MG63 (cell line): ENCODE measurements at regions not wholly inside any gene's neighbourhood (a gene's known extent, or its start where the extent isn't known, plus 50 kb on each side); places are given as distances from the start of the nearest gene placed in this dataset.

ENCODE experiments used
- DNase-seq: peaks from one replicate; pipeline ENCODE4 v3.0.0-alpha.2; 2020
- H3K27me3 ChIP-seq: fragments of 250-450 bp; sonication (Bioruptor Pico); 2 replicates; pipeline ENCODE4 v1.5.1; 2020; ENCODE audit warnings: mild to moderate bottlenecking, moderate library complexity
- H3K36me3 ChIP-seq: fragments of 250-450 bp; sonication (Bioruptor Pico); 2 replicates; pipeline ENCODE4 v1.5.1; 2020; ENCODE audit warnings: mild to moderate bottlenecking, moderate library complexity
- H3K4me3 ChIP-seq: fragments of 250-450 bp; sonication (Bioruptor Pico); 2 replicates; pipeline ENCODE4 v1.5.1; 2020; ENCODE audit warnings: mild to moderate bottlenecking, moderate library complexity
- H3K9me3 ChIP-seq: fragments of 250-450 bp; sonication (Bioruptor Pico); 2 replicates; pipeline ENCODE4 v1.5.1; 2020; ENCODE audit warnings: mild to moderate bottlenecking, moderate library complexity

- no peaks in the 10 kb centered on the region for H3K9me3 ChIP-seq
- no peak for DNase-seq
- H3K4me3 ChIP-seq: no peak overlapping the region
- H3K27me3 ChIP-seq: no peaks in the 10 kb centered on the region
- H3K36me3 ChIP-seq: no peaks in the 10 kb centered on the region
These were observed 1144.9 kb upstream of the C9orf72 start for GRCh38 chr9:28718226-28718625.

DNA sequence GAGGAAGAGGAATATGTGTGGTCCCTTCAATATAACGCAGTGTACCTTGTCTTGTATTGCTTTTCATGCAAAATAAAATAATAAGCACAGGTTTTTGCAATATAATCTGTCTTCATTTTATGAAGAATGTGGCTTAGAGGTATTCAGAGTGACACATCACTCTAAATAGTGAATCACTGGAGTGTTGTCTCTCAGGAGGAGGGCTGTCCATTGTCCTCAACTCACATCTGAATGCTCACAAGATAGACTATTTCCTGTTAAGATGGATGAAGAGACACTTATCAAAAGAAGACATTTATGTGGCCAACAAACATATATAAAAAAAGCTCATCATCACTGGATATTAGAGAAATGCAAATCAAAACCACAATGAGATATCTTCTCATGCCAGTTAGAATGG is 1147.5 kb upstream of the C9orf72 start:
- no peaks in the 10 kb centered on the region for H3K9me3 ChIP-seq
- no peak overlapping the region for H3K4me3 ChIP-seq
- H3K36me3 ChIP-seq: no peaks in the 10 kb centered on the region
- no peak for DNase-seq
- H3K27me3 ChIP-seq: no peaks in the 10 kb centered on the region

DNA sequence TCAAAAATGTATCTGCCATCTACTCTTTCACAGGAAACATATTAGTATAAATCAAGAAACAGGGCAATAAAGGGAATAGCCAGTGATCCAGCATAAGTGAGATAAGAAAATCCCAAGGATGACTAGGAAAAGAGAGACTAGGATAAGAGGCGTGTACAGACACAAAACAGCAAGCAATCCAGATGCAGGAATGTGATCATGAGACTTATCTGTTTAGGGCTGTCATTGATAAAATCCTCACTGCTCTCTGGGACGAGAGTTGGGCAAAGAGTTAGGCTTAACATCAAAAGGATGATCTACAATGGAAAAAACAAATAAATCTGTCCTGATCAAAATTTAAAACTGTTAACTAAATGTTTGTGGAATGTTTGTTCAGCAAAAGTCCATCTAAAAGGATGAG is 1156.8 kb upstream of the C9orf72 start:
- H3K9me3 ChIP-seq: no peaks in the 10 kb centered on the region
- H3K27me3 ChIP-seq: no peaks in the 10 kb centered on the region
- DNase-seq: no peak
- no peak overlapping the region for H3K4me3 ChIP-seq
- H3K36me3 ChIP-seq: no peaks in the 10 kb centered on the region

GRCh38 chr9:28735738-28736342 is 1162.6 kb upstream of the C9orf72 start:
- Histone ChIP-seq H3K4me3 (no peak overlapping the region), H3K27me3 (no peaks in the 10 kb centered on the region), H3K9me3 (no peaks in the 10 kb centered on the region), H3K36me3 (no peaks in the 10 kb centered on the region)
- DNase-seq: no peak

GRCh38 chr9:28741459-28741858 is 1168.2 kb upstream of the C9orf72 start:
- Histone ChIP-seq H3K27me3 (no peaks in the 10 kb centered on the region), H3K4me3 (no peak overlapping the region), H3K9me3 (no peaks in the 10 kb centered on the region), H3K36me3 (no peaks in the 10 kb centered on the region)
- no peak for DNase-seq

DNA sequence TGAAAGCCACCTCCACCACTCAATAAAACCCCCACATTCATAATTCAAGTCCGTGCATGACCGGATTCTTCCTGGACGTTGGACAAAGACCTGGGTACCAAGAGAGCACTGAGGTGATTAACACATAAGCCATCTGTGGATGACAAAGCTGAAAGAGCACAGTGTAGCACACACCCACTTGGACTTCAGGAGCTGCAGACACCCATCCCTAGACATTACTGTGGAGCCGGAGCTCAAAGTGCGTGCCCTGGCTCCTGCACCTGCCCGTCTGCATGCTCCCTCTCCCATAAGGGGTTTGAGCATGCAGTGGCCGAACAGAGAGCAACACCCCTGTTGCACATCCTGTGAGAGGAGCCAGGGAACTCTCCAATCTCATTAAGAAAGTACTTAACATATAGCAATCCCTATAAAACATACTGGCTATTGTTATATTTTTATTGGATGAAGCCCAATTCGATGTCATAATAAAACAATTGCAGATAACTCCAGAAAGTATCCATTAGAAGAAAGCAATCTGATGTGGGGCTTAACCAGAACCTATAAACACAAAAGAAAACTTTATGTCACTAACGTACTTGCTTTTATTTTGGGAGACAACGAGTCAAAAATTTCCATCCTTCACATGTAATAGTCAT is 1174.2 kb upstream of the C9orf72 start:
- Histone ChIP-seq H3K36me3 (no peaks in the 10 kb centered on the region), H3K27me3 (no peaks in the 10 kb centered on the region), H3K9me3 (no peaks in the 10 kb centered on the region), H3K4me3 (no peak overlapping the region)
- DNase-seq: no peak

GRCh38 chr9:28750136-28750535 is 1176.9 kb upstream of the C9orf72 start:
- Histone ChIP-seq H3K4me3 (no peak overlapping the region), H3K36me3 (no peaks in the 10 kb centered on the region), H3K27me3 (no peaks in the 10 kb centered on the region), H3K9me3 (no peaks in the 10 kb centered on the region)
- no peak for DNase-seq

GRCh38 chr9:28758341-28758740 is 1185.1 kb upstream of the C9orf72 start:
- Histone ChIP-seq H3K27me3 (no peaks in the 10 kb centered on the region), H3K36me3 (no peaks in the 10 kb centered on the region), H3K4me3 (no peak overlapping the region), H3K9me3 (no peaks in the 10 kb centered on the region)
- DNase-seq: no peak

GRCh38 chr9:28758971-28759370 is 1185.7 kb upstream of the C9orf72 start:
- Histone ChIP-seq H3K9me3 (no peaks in the 10 kb centered on the region), H3K4me3 (no peak overlapping the region), H3K36me3 (no peaks in the 10 kb centered on the region), H3K27me3 (no peaks in the 10 kb centered on the region)
- DNase-seq: no peak

DNA sequence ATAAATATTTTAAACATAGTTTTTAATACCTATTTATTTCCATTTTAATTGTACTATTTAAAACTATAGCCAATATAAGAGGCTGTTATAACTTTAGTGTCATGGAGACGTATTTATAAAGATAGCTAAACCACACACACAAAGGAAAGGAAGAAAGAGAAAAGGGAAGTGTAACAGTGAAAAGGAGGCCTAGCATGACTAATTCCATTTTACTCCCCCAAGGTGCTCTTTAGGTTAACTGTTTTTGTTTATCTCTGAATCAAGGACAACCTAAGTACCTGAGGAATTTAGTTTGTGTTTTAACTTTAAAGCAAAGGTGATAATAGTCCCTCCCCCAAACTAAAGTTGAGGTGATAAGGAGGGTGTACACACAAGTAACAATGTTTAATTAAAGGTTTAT is 1188.9 kb upstream of the C9orf72 start:
- Histone ChIP-seq H3K9me3 (no peaks in the 10 kb centered on the region), H3K4me3 (no peak overlapping the region), H3K36me3 (no peaks in the 10 kb centered on the region), H3K27me3 (no peaks in the 10 kb centered on the region)
- no peak for DNase-seq

- H3K36me3 ChIP-seq: no peaks in the 10 kb centered on the region
- H3K27me3 ChIP-seq: no peaks in the 10 kb centered on the region
- no peaks in the 10 kb centered on the region for H3K9me3 ChIP-seq
- DNase-seq: no peak
- no peak overlapping the region for H3K4me3 ChIP-seq
These were observed 1191.3 kb upstream of the C9orf72 start for GRCh38 chr9:28764532-28764931.

- DNase-seq: no peak
- Histone ChIP-seq H3K9me3 (no peaks in the 10 kb centered on the region), H3K27me3 (no peaks in the 10 kb centered on the region), H3K4me3 (no peak overlapping the region), H3K36me3 (no peaks in the 10 kb centered on the region)
These were observed 1196.9 kb upstream of the C9orf72 start for GRCh38 chr9:28770226-28770625.

DNA sequence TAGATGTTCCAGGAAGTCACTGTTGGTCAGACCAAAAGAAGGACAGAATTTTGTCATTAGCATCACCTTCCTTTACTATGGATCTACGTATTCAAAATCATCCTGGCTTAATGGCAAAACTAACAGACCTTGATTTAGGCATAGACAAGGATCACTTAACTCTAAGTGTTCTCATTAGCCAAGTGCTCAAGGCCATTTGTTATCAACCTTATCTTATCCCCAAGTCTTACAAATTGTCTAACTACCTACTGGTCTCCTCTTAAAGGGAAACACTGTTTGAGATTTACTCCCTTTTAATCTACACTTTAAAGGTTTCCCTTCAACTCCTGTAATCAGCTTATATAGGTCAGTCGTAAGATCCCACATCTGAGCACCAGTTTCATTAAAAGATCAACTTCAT is 1197.5 kb upstream of the C9orf72 start:
- Histone ChIP-seq H3K4me3 (no peak overlapping the region), H3K9me3 (no peaks in the 10 kb centered on the region), H3K36me3 (no peaks in the 10 kb centered on the region), H3K27me3 (no peaks in the 10 kb centered on the region)
- no peak for DNase-seq

DNA sequence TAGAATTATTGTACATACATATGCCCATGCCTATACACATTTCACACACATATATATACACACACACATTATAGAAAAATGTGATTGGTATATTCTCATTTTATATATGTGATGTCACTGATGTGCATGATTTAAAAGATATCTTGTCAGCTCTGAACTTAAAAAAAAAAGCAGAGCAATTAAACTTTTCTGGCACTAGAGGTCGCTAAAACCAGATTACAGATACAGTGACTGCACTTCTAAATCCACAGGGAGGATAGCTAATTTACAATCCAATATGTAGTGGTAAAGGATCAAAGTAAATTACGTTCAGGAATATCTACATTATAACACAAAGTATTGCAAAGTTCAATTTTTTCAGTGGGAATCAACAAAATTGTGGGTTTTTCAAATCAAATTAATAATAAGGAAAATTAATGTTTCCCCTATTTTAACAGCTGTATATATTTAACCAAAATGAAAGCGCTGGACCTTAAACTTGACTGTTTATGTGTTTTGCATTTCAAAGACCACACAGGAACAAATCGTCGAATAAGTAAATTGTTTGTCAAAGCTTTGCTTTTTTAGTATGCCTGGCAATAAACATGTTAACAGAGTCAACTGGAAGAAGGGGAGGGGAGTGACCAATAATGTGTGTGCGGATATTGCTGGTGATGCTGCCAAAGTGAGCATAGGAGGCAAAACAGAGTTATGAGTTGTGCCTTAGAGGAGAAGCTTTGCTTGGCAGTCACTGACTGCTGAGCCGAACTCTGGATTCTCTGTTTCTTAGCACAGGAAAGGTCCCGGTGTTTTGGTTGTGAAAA is 1201.4 kb upstream of the C9orf72 start:
- no peak overlapping the region for H3K4me3 ChIP-seq
- H3K9me3 ChIP-seq: no peaks in the 10 kb centered on the region
- DNase-seq: no peak
- no peaks in the 10 kb centered on the region for H3K36me3 ChIP-seq
- no peaks in the 10 kb centered on the region for H3K27me3 ChIP-seq

DNA sequence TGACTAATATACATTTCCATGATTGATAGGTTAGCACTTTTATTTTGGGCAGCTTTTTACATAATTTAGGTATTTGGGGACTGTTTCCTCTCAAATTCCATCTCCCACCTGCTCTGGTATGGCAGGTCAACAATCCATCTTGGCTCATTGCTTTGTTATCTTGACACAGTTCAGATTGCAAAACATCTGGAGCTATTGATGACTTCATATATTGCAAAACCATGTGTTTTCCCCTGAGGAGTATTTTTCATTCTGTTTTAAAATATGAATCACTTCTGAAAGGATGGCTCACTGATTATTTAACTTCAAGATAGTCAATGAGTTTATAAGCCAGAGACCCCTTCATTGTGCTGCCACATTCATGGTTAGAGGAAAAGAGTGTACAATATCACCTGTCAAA is 1206.0 kb upstream of the C9orf72 start:
- no peak overlapping the region for H3K4me3 ChIP-seq
- H3K27me3 ChIP-seq: no peaks in the 10 kb centered on the region
- no peaks in the 10 kb centered on the region for H3K9me3 ChIP-seq
- no peak for DNase-seq
- no peaks in the 10 kb centered on the region for H3K36me3 ChIP-seq

- no peak for DNase-seq
- Histone ChIP-seq H3K36me3 (no peaks in the 10 kb centered on the region), H3K27me3 (no peaks in the 10 kb centered on the region), H3K9me3 (no peaks in the 10 kb centered on the region), H3K4me3 (no peak overlapping the region)
These were observed 1208.2 kb upstream of the C9orf72 start for GRCh38 chr9:28781481-28781880.

GRCh38 chr9:28782630-28783029 is 1209.3 kb upstream of the C9orf72 start:
- Histone ChIP-seq H3K36me3 (no peaks in the 10 kb centered on the region), H3K9me3 (no peaks in the 10 kb centered on the region), H3K27me3 (no peaks in the 10 kb centered on the region), H3K4me3 (no peak overlapping the region)
- DNase-seq: no peak

- Histone ChIP-seq H3K4me3 (no peak overlapping the region), H3K9me3 (no peaks in the 10 kb centered on the region), H3K27me3 (no peaks in the 10 kb centered on the region), H3K36me3 (no peaks in the 10 kb centered on the region)
- DNase-seq: no peak
These were observed 1219.4 kb upstream of the C9orf72 start for GRCh38 chr9:28792716-28793115.
